WTC11 (cell line): ENCODE measurements at regions not wholly inside any gene's neighbourhood (a gene's known extent, or its start where the extent isn't known, plus 50 kb on each side); places are given as distances from the start of the nearest gene placed in this dataset.

ENCODE experiments used
- ZBTB43 ChIP-seq: sonication (generic); formaldehyde crosslinking; IDR thresholded peaks from 2 replicates; pipeline ENCODE4 v1.8.1; 2023; ENCODE audit warnings: mild to moderate bottlenecking, missing genetic modification reagents
- TF ChIP-seq, protein P1 (sequence below): fragments of 200-600 bp; IDR thresholded peaks from 2 replicates; pipeline ENCODE4 v1.8.0; 2022; ENCODE audit warnings: antibody characterized with exemption

GRCh38 chr18:41145516-41145915 is 809.5 kb upstream of the PIK3C3 start:
- TF ChIP-seq, protein P1, sequence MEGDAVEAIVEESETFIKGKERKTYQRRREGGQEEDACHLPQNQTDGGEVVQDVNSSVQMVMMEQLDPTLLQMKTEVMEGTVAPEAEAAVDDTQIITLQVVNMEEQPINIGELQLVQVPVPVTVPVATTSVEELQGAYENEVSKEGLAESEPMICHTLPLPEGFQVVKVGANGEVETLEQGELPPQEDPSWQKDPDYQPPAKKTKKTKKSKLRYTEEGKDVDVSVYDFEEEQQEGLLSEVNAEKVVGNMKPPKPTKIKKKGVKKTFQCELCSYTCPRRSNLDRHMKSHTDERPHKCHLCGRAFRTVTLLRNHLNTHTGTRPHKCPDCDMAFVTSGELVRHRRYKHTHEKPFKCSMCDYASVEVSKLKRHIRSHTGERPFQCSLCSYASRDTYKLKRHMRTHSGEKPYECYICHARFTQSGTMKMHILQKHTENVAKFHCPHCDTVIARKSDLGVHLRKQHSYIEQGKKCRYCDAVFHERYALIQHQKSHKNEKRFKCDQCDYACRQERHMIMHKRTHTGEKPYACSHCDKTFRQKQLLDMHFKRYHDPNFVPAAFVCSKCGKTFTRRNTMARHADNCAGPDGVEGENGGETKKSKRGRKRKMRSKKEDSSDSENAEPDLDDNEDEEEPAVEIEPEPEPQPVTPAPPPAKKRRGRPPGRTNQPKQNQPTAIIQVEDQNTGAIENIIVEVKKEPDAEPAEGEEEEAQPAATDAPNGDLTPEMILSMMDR, result no peak
- TF ChIP-seq ZBTB43 (CRISPR knock-in tag), result no peak
